SK-N-SH (cell line): ENCODE measurements at regions not wholly inside any gene's neighbourhood (a gene's known extent, or its start where the extent isn't known, plus 50 kb on each side); places are given as distances from the start of the nearest gene placed in this dataset.

Experiments
- CTCF ChIA-PET: fragments of 300-600, 350-600 bp; formaldehyde crosslinking; extraction: SDS; loops from one replicate; lab custom pipeline; 2021; lab: Yijun Ruan, JAX
- POLR2A ChIA-PET: fragments of 350-600 bp; sonication (Branson Sonifier 250); formaldehyde crosslinking; extraction: SDS; loops from one replicate; lab custom pipeline; 2020; ENCODE audit warnings: antibody characterized with exemption, inconsistent platforms; lab: Yijun Ruan, JAX
- DNase-seq: peaks from one replicate; pipeline ENCODE4 v3.0.0; 2012
- H2AFZ ChIP-seq: fragments of 200-600 bp; sonication (generic); 2 replicates; pipeline ENCODE4 v1.8.1; 2016; ENCODE audit warnings: antibody characterized with exemption, mild to moderate bottlenecking, low read depth
- H3F3A ChIP-seq: fragments of 200-600 bp; sonication (generic); replicated peaks from 2 replicates; pipeline ENCODE3; 2016; ENCODE audit warnings: antibody characterized with exemption, mild to moderate bottlenecking; ENCODE audit not compliant: insufficient read depth
- H3K27ac ChIP-seq, 2 experiments: fragments of 200-500 bp in 1 of 2; fragments of 200-600 bp in 1 of 2; sonication (Bioruptor generic) in 1 of 2; sonication (generic), shearing (Covaris generic) in 1 of 2; 2 replicates each; pipeline versions ENCODE4 v1.5.1 to v1.6.1; 2014 to 2016; ENCODE audit warnings: low read depth in 2 of 2, inconsistent platforms in 1 of 2, low read length in 1 of 2, mild to moderate bottlenecking in 1 of 2, mixed read lengths in 1 of 2
- H3K27me3 ChIP-seq: fragments of 200-600 bp; sonication (generic), shearing (Covaris generic); 2 replicates; pipeline ENCODE4 v1.6.1; 2016; ENCODE audit warnings: mixed run types; ENCODE audit not compliant: insufficient read depth
- H3K36me3 ChIP-seq, 2 experiments: fragments of 200-500 bp in 1 of 2; fragments of 200-600 bp in 1 of 2; sonication (Bioruptor generic) in 1 of 2; sonication (generic) in 1 of 2; replicated peaks in 1 of 2; 2 replicates each; pipeline versions ENCODE3 to v1.5.1; 2014 to 2016; ENCODE audit warnings: low read length in 1 of 2, mild to moderate bottlenecking in 1 of 2; ENCODE audit not compliant: insufficient read depth in 2 of 2, control insufficient read depth in 1 of 2
- H3K4me1 ChIP-seq, 2 experiments: fragments of 200-500 bp in 1 of 2; fragments of 200-600 bp in 1 of 2; sonication (Bioruptor generic) in 1 of 2; sonication (generic), shearing (Covaris generic) in 1 of 2; 2 replicates each; pipeline versions ENCODE4 v1.5.1 to v1.6.1; 2014 to 2016; ENCODE audit warnings: low read depth in 1 of 2, low read length in 1 of 2, mixed run types in 1 of 2; ENCODE audit not compliant: insufficient read depth in 2 of 2, control insufficient read depth in 1 of 2
- H3K4me2 ChIP-seq: fragments of 200-600 bp; sonication (generic), shearing (Covaris generic); 2 replicates; pipeline ENCODE4 v1.6.1; 2017; ENCODE audit warnings: mixed run types
- H3K4me3 ChIP-seq, 2 experiments: fragments of 200-500 bp in 1 of 2; fragments of 200-600 bp in 1 of 2; sonication (Bioruptor generic) in 1 of 2; sonication (generic), shearing (Covaris generic) in 1 of 2; 2 replicates each; pipeline versions ENCODE4 v1.5.1 to v1.8.1; 2014 to 2016; ENCODE audit warnings: low read depth in 2 of 2, inconsistent platforms in 1 of 2, low read length in 1 of 2, mild to moderate bottlenecking in 1 of 2, mixed read lengths in 1 of 2, moderate library complexity in 1 of 2
- H3K79me2 ChIP-seq: fragments of 200-600 bp; sonication (generic); 2 replicates; pipeline ENCODE4 v1.8.1; 2017; ENCODE audit warnings: mild to moderate bottlenecking; ENCODE audit not compliant: insufficient read depth
- H3K9ac ChIP-seq: fragments of 200-600 bp; sonication (generic); 2 replicates; pipeline ENCODE4 v1.6.1; 2017; ENCODE audit warnings: mixed run types
- H3K9me2 ChIP-seq: fragments of 200-600 bp; sonication (generic); 2 replicates; pipeline ENCODE4 v1.6.1; 2017; ENCODE audit warnings: mixed run types
- H3K9me3 ChIP-seq: fragments of 200-600 bp; sonication (generic); 2 replicates; pipeline ENCODE4 v1.6.1; 2017; ENCODE audit warnings: mixed run types, mild to moderate bottlenecking, moderate library complexity
- H4K20me1 ChIP-seq: fragments of 200-600 bp; sonication (generic); 2 replicates; pipeline ENCODE4 v1.6.1; 2017; ENCODE audit warnings: mild to moderate bottlenecking, mixed run types; ENCODE audit not compliant: insufficient read depth
- EP300 ChIP-seq, 2 experiments: IDR thresholded peaks; 2 replicates each; pipeline versions ENCODE4 v1.4.0 to v1.6.1; 2012; ENCODE audit warnings: borderline replicate concordance in 1 of 2, low read depth in 1 of 2, low read length in 1 of 2
- EZH2phosphoT487 ChIP-seq: fragments of 200-600 bp; sonication (generic); IDR thresholded peaks from 2 replicates; pipeline ENCODE4 v1.6.1; 2017; ENCODE audit warnings: low read depth, mixed run types, mild to moderate bottlenecking, antibody characterized with exemption, moderate library complexity, borderline replicate concordance
- FOSL2 ChIP-seq: IDR thresholded peaks from 2 replicates; pipeline ENCODE4 v1.4.0; 2012; ENCODE audit warnings: low read depth, mild to moderate bottlenecking, moderate library complexity, borderline replicate concordance
- FOXJ3 ChIP-seq: sonication (generic); formaldehyde crosslinking; IDR thresholded peaks from 2 replicates; pipeline ENCODE4 v1.5.1; 2020; ENCODE audit warnings: mild to moderate bottlenecking, missing genetic modification reagents
- GABPA ChIP-seq: IDR thresholded peaks from 2 replicates; pipeline ENCODE4 v1.4.0; 2012; ENCODE audit warnings: low read depth, mild to moderate bottlenecking
- GATA2 ChIP-seq: sonication (generic); formaldehyde crosslinking; IDR thresholded peaks from 2 replicates; pipeline ENCODE4 v1.5.0; 2020; ENCODE audit warnings: mild to moderate bottlenecking, missing genetic modification reagents
- MEF2A ChIP-seq: IDR thresholded peaks from 2 replicates; pipeline ENCODE4 v1.4.0; 2012; ENCODE audit warnings: low read depth, borderline replicate concordance
- NRF1 ChIP-seq: IDR thresholded peaks from 2 replicates; pipeline ENCODE4 v1.6.1; 2012; ENCODE audit warnings: low read depth, mild to moderate bottlenecking, low read length
- REST ChIP-seq: IDR thresholded peaks from 2 replicates; pipeline ENCODE4 v1.6.1; 2012; ENCODE audit warnings: mild to moderate bottlenecking, low read depth, low read length, moderate library complexity
- RFX5 ChIP-seq: IDR thresholded peaks from 2 replicates; pipeline ENCODE4 v1.6.1; 2012; ENCODE audit warnings: mild to moderate bottlenecking, improper control_type of control experiment, low read length
- SMC3 ChIP-seq: IDR thresholded peaks from 2 replicates; pipeline ENCODE4 v1.6.1; 2012; ENCODE audit warnings: low read depth, low read length, improper control_type of control experiment
- TCF12 ChIP-seq: IDR thresholded peaks from 2 replicates; pipeline ENCODE4 v1.4.0; 2012
- TEAD4 ChIP-seq: IDR thresholded peaks from 2 replicates; pipeline ENCODE4 v1.4.0; 2012; ENCODE audit warnings: mild to moderate bottlenecking, borderline replicate concordance; ENCODE audit not compliant: insufficient read depth
- WGBS: methylation state at CpG from one replicate; pipeline ENCODE4 v1.1.6; 2017; ENCODE audit warnings: low lambda C conversion rate; 5-methylcytosine and 5-hydroxymethylcytosine counted together

- no peaks in the 10 kb centered on the region for H3K79me2 ChIP-seq
- no peaks in the 10 kb centered on the region for H3K27me3 ChIP-seq
- H3K4me1 ChIP-seq: peaks cover 0 to 6% of the 10 kb centered on the region in 2 experiments; a peak in 1 of 4 replicates
- no peak overlapping the region for H3K27ac ChIP-seq
- 62% methylated on average over 2 of the region's 2 CpGs for WGBS
- CTCF ChIA-PET: no interaction called here
- H3K4me2 ChIP-seq: no peak overlapping the region
- TF ChIP-seq REST: no peak
- no peak for TF ChIP-seq EZH2phosphoT487
- no peak for TF ChIP-seq MEF2A
- TF ChIP-seq FOSL2: no peak
- TF ChIP-seq GABPA: no peak
- TF ChIP-seq TCF12: no peak
- no peak for TF ChIP-seq FOXJ3
- TF ChIP-seq TEAD4: no peak
- no peak for TF ChIP-seq SMC3
- no peak for TF ChIP-seq RFX5
- no peak overlapping the region for H2AFZ ChIP-seq
- H3F3A ChIP-seq: no peaks in the 10 kb centered on the region
- H3K9ac ChIP-seq: no peak overlapping the region
- H4K20me1 ChIP-seq: no peaks in the 10 kb centered on the region
- no peaks in the 10 kb centered on the region for H3K9me3 ChIP-seq
- H3K9me2 ChIP-seq: no peaks in the 10 kb centered on the region
- H3K36me3 ChIP-seq: no peaks in the 10 kb centered on the region
- POLR2A ChIA-PET: no interaction called here
- no peak overlapping the region for H3K4me3 ChIP-seq
- DNase-seq: no peak
These were observed 651.6 kb upstream of the IGFBP3 start for GRCh38 chr7:46572691-46573090.

GRCh38 chr7:46571996-46572395, 650.9 kb upstream of the IGFBP3 start:
- no peaks in the 10 kb centered on the region for H3K79me2 ChIP-seq
- H3K27me3 ChIP-seq: no peaks in the 10 kb centered on the region
- H2AFZ ChIP-seq: no peak overlapping the region
- 50% methylated on average over 5 of the region's 5 CpGs for WGBS
- peaks cover 0 to 6% of the 10 kb centered on the region in 2 experiments; a peak in 1 of 4 replicates for H3K4me1 ChIP-seq
- no peak overlapping the region for H3K27ac ChIP-seq
- H3K9ac ChIP-seq: no peak overlapping the region
- DNase-seq: no peak
- CTCF ChIA-PET: no interaction called here
- no peak overlapping the region for H3K4me3 ChIP-seq
- no peak for TF ChIP-seq EP300 (IDR thresholded peaks at IDR 0.05; ENCODE audit: borderline replicate concordance in 1 of 2, low read depth in 1 of 2, low read length in 1 of 2)
- no peak for TF ChIP-seq NRF1
- no peak for TF ChIP-seq GATA2 (CRISPR knock-in tag)
- no peak for TF ChIP-seq TCF12
- no peak for TF ChIP-seq MEF2A
- TF ChIP-seq, all 33 proteins: peak for 0
- no peaks in the 10 kb centered on the region for H3K36me3 ChIP-seq
- no peaks in the 10 kb centered on the region for H3F3A ChIP-seq
- POLR2A ChIA-PET: no interaction called here
- H3K9me2 ChIP-seq: no peaks in the 10 kb centered on the region
- H3K4me2 ChIP-seq: no peak overlapping the region
- no peaks in the 10 kb centered on the region for H3K9me3 ChIP-seq
- no peaks in the 10 kb centered on the region for H4K20me1 ChIP-seq
